Chondrocyte (in vitro differentiated cells): ENCODE measurements at regions not wholly inside any gene's neighbourhood (a gene's known extent, or its start where the extent isn't known, plus 50 kb on each side); places are given as distances from the start of the nearest gene placed in this dataset.

Source experiments
- DNase-seq: peaks from one replicate; pipeline ENCODE4 v3.0.0; 2021; ENCODE audit warnings: mixed read lengths, low spot score
- H3K27ac Mint-ChIP-seq: one replicate; pipeline ENCODE4 v1.8.0; 2021; ENCODE audit warnings: mild to moderate bottlenecking, moderate library complexity, mixed read lengths; ENCODE audit not compliant: unreplicated experiment
- H3K27me3 Mint-ChIP-seq: 2 replicates; pipeline ENCODE4 v1.8.0; 2021; ENCODE audit warnings: low read depth, mixed read lengths
- H3K36me3 Mint-ChIP-seq: 2 replicates; pipeline ENCODE4 v1.8.0; 2021; ENCODE audit warnings: low read depth, mixed read lengths
- H3K4me1 Mint-ChIP-seq: 2 replicates; pipeline ENCODE4 v1.8.0; 2021; ENCODE audit warnings: low read depth, mild to moderate bottlenecking, mixed read lengths
- H3K4me3 Mint-ChIP-seq: one replicate; pipeline ENCODE4 v1.8.0; 2021; ENCODE audit warnings: mild to moderate bottlenecking, moderate library complexity, mixed read lengths; ENCODE audit not compliant: unreplicated experiment
- H3K9me3 Mint-ChIP-seq: 2 replicates; pipeline ENCODE4 v1.8.0; 2021; ENCODE audit warnings: low read depth, mixed read lengths
- CTCF ChIP-seq: fragments of 200-600 bp; sonication (generic); IDR thresholded peaks from 2 replicates; pipeline ENCODE4 v1.5.0; 2021; ENCODE audit warnings: antibody characterized with exemption, mild to moderate bottlenecking, moderate library complexity

DNA sequence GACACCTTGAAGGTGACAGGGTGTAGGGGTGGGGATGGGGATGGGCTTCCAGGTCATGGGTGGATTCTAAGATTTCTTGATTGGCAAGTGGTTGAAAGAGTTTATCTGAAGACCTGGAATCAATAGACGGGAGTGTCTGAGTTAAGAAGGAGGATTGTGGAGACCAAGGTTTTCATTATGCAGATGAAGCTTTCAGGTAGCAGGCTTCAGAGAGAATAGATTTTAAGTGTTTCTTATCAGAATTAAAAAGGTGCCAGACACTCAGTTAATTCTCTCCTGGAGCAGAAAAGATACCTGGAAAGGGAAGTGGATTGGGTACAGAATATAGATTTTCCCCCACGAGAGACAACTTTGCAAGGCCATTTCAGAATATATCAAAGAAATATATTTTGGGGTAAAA is 211.7 kb upstream of the PRICKLE1 start:
- no peaks in the 10 kb centered on the region for H3K27me3 Mint-ChIP-seq
- no peak overlapping the region for H3K4me3 Mint-ChIP-seq
- no peak for TF ChIP-seq CTCF
- no peak overlapping the region for H3K27ac Mint-ChIP-seq
- no peaks in the 10 kb centered on the region for H3K9me3 Mint-ChIP-seq
- peaks cover 1% of the 10 kb centered on the region for H3K36me3 Mint-ChIP-seq
- H3K4me1 Mint-ChIP-seq, result peaks cover 30% of the 10 kb centered on the region
- DNase-seq, result no peak

DNA sequence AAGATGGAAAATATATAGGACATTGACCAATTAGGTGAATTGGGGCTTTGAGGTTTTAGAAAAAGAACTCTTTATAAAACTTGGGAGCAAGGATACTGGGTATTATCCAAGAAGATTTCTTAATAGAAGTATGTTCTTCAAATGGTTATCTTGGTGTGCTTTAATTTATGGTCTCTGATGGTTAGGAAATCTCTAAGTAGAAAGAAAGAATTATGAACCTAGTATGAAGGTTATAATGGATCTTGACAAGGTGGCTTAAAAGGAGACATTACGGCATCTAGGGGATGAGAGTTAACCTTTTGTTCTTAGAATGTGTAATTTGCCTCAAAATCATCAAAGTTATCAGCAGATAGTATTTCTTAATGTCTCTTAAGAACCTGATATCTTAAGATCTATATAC is 210.4 kb upstream of the PRICKLE1 start:
- DNase-seq, result no peak
- Mint-ChIP-seq H3K27ac (no peak overlapping the region), H3K4me1 (peaks cover 38% of the 10 kb centered on the region), H3K4me3 (no peak overlapping the region), H3K36me3 (peaks cover 1% of the 10 kb centered on the region), H3K9me3 (no peaks in the 10 kb centered on the region), H3K27me3 (no peaks in the 10 kb centered on the region)
- TF ChIP-seq CTCF, result no peak

DNA sequence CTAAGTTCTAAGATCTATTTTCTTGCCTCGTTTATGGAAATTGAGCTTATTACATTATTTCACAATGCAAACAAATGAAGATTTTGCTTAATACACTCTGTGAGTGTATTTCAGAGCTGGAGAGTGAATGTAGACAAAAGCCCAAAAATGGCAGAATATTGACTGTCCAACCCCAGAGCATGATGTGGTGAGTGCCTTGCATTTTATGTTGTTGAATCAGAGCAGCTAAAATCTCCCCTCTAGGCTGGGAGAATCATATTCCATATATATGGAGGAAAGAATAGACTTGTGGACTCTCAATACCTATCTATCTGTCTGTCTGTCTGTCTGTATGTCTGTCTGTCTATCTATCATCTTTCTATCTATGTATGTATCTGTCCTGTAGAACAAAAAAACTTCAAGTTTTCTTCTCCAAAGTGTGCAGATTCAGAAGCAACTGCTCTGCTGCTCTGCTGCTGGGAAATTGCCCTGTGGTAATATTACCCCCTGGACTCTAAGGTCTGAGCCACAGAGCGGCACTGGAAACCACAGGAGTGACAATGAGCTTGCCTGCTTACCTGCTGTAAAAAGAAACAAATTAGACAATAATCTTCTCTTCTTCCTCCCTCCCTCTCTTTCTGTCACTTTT is 209.4 kb upstream of the PRICKLE1 start:
- no peak for DNase-seq
- H3K4me3 Mint-ChIP-seq, result peak overlapping the region; percentile 28
- H3K36me3 Mint-ChIP-seq, result peaks cover 1% of the 10 kb centered on the region
- H3K27ac Mint-ChIP-seq, result peak overlapping the region; percentile 52
- no peaks in the 10 kb centered on the region for H3K27me3 Mint-ChIP-seq
- no peak for TF ChIP-seq CTCF
- no peaks in the 10 kb centered on the region for H3K9me3 Mint-ChIP-seq
- H3K4me1 Mint-ChIP-seq, result peaks cover 44% of the 10 kb centered on the region

GRCh38 chr12:42794806-42795205 is 205.3 kb upstream of the PRICKLE1 start:
- Mint-ChIP-seq H3K4me1 (peaks cover 42% of the 10 kb centered on the region), H3K27me3 (no peaks in the 10 kb centered on the region), H3K9me3 (no peaks in the 10 kb centered on the region), H3K36me3 (peaks cover 1% of the 10 kb centered on the region), H3K27ac (no peak overlapping the region), H3K4me3 (no peak overlapping the region)
- no peak for TF ChIP-seq CTCF
- no peak for DNase-seq

DNA sequence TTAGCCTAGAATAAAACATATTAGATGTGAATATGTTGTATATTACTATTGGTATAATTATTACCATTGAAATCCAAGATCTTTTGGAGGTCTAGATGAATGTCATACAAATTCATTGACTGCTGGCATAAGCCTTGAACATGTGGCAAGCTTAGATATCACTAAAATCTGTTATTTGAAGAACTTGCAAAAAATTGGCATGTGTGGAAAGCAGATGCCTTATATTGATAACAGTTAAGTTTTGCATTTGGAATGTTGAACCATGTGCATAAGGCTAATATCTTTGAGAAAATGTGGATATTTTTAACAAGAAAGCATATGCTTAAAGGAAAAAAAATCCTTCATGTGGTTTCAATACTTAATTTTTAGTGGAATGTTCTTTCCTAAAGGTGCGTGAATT is 203.6 kb upstream of the PRICKLE1 start:
- DNase-seq, result no peak
- Mint-ChIP-seq H3K4me1 (peaks cover 30% of the 10 kb centered on the region), H3K4me3 (no peak overlapping the region), H3K36me3 (no peaks in the 10 kb centered on the region), H3K9me3 (no peaks in the 10 kb centered on the region), H3K27me3 (no peaks in the 10 kb centered on the region), H3K27ac (no peak overlapping the region)
- TF ChIP-seq CTCF, result no peak
